ENCODE measurements at regions not wholly inside any gene's neighbourhood (a gene's known extent, or its start where the extent isn't known, plus 50 kb on each side); places are given as distances from the start of the nearest gene placed in this dataset.

DNA sequence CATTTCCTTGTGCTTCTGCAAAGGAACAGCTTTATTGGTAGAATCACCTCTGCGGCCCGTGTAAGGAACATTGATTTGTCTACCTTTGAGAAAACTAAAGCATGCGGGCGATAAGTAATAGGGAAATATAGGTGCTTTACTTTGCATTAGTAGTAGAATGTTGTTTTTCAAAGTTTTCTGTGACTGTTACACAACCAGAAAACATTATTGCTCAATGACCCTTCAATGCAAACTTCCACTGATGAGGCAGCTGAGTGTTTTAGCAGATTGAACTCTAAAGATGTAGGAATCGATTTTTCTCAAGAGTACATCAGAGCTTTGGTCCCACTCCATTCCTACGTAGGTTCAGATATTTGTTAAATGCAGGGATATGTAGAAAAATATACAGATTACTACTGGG, 427.8 kb downstream of the DNAJB9 start:
- TF ChIP-seq CTCF (IDR thresholded peaks at IDR 0.05) (no peak), EZH2 (IDR thresholded peaks at IDR 0.05) (no peak)

Measured in neural progenitor cell (in vitro differentiated cells).